Endothelial cell of umbilical vein (primary cell): ENCODE measurements at regions not wholly inside any gene's neighbourhood (a gene's known extent, or its start where the extent isn't known, plus 50 kb on each side); places are given as distances from the start of the nearest gene placed in this dataset.

Experiments
- BruUV-seq: library from RNA; stranded (reverse); fragments of 400-500 nt; replicated peaks from 2 replicates; lab custom pipeline; 2021; lab: Mats Ljungman, UMichigan
- CTCF ChIA-PET: fragments of 300-600, 350-600 bp; sonication (Branson Sonifier 250); formaldehyde crosslinking; loops from one replicate; lab custom pipeline; 2021; ENCODE audit warnings: antibody characterized with exemption, inconsistent platforms; lab: Charles Lee
- POLR2A ChIA-PET: fragments of 300-600, 350-600 bp; sonication (Branson Sonifier 250); formaldehyde crosslinking; loops from one replicate; lab custom pipeline; 2021; ENCODE audit warnings: antibody characterized with exemption, inconsistent platforms; lab: Charles Lee
- DNase-seq: peaks from one replicate; pipeline ENCODE4 v3.0.0-alpha.2; 2011; ENCODE audit warnings: low read depth, low spot score
- FAIRE-seq: peaks from 2 replicates; lab custom pipeline; 2011; peaks lifted over from hg19 to GRCh38; lab: Jason Lieb, UNC
- H2AFZ ChIP-seq: 2 replicates; pipeline ENCODE4 v1.6.0; 2012; ENCODE audit warnings: low read depth, low read length, control low read depth, inconsistent platforms
- H3K27ac ChIP-seq: 2 replicates; pipeline ENCODE4 v1.5.1; 2011; ENCODE audit warnings: low read depth, mild to moderate bottlenecking, control low read depth, low read length, moderate library complexity; ENCODE audit not compliant: insufficient read depth
- H3K27me3 ChIP-seq, 2 experiments: 2 replicates each; pipeline versions ENCODE4 v1.6.0 to v1.6.1; 2011; ENCODE audit warnings: low read length in 2 of 2, mixed read lengths in 1 of 2; ENCODE audit not compliant: control insufficient read depth in 2 of 2, insufficient read depth in 2 of 2
- H3K36me3 ChIP-seq, 2 experiments: 2 replicates in 1 of 2; 3 replicates in 1 of 2; pipeline ENCODE4 v1.5.1; 2011; ENCODE audit warnings: low read length in 2 of 2, mild to moderate bottlenecking in 1 of 2, moderate library complexity in 1 of 2; ENCODE audit not compliant: control insufficient read depth in 2 of 2, insufficient read depth in 2 of 2; ENCODE audit errors: extremely low read depth in 1 of 2
- H3K4me1 ChIP-seq: 3 replicates; pipeline ENCODE4 v1.5.1; 2011; ENCODE audit warnings: mild to moderate bottlenecking, low read length; ENCODE audit not compliant: control insufficient read depth, insufficient read depth; ENCODE audit errors: extremely low read depth
- H3K4me2 ChIP-seq: 2 replicates; pipeline ENCODE4 v1.6.1; 2011; ENCODE audit warnings: low read length, control low read depth, mixed read lengths; ENCODE audit not compliant: insufficient read depth
- H3K4me3 ChIP-seq, 3 experiments: fragments of 200-600 bp in 1 of 3; sonication (generic), shearing (Covaris generic) in 1 of 3; replicated peaks in 1 of 3; 2 replicates each; pipeline ENCODE4 v1.5.1; 2011 to 2016; ENCODE audit warnings: control low read depth in 3 of 3, low read length in 3 of 3, mild to moderate bottlenecking in 2 of 3, inconsistent platforms in 1 of 3, low read depth in 1 of 3, moderate library complexity in 1 of 3; ENCODE audit not compliant: insufficient read depth in 1 of 3
- H3K79me2 ChIP-seq: 2 replicates; pipeline ENCODE4 v1.6.0; 2012; ENCODE audit warnings: low read length, inconsistent platforms; ENCODE audit not compliant: control insufficient read depth, insufficient read depth
- H3K9ac ChIP-seq: replicated peaks from 2 replicates; pipeline ENCODE3; 2011; ENCODE audit warnings: low read length, control low read depth; ENCODE audit not compliant: insufficient read depth; ENCODE audit errors: extremely low read depth
- H3K9me1 ChIP-seq: replicated peaks from 3 replicates; pipeline ENCODE4 v1.6.0; 2011; ENCODE audit warnings: mild to moderate bottlenecking, low read length; ENCODE audit not compliant: control insufficient read depth, insufficient read depth; ENCODE audit errors: extremely low read depth
- H3K9me3 ChIP-seq: replicated peaks from 2 replicates; pipeline ENCODE4 v1.5.1; 2012; ENCODE audit warnings: low read length, inconsistent platforms; ENCODE audit not compliant: control insufficient read depth, insufficient read depth
- H4K20me1 ChIP-seq: replicated peaks from 2 replicates; pipeline ENCODE3; 2011; ENCODE audit warnings: mild to moderate bottlenecking, low read length; ENCODE audit not compliant: control insufficient read depth, insufficient read depth; ENCODE audit errors: extremely low read depth
- EZH2 ChIP-seq: IDR thresholded peaks from 2 replicates; pipeline ENCODE4 v1.6.1; 2012; ENCODE audit warnings: borderline replicate concordance, low read depth, mild to moderate bottlenecking, moderate library complexity, low read length, inconsistent platforms; ENCODE audit not compliant: severe bottlenecking
- GATA2 ChIP-seq: IDR thresholded peaks from 2 replicates; pipeline ENCODE4 v1.7.0; 2011; ENCODE audit warnings: low read depth, mild to moderate bottlenecking, moderate library complexity, mixed read lengths, low read length; ENCODE audit not compliant: insufficient read length, insufficient read depth
- JUN ChIP-seq: IDR thresholded peaks from 2 replicates; pipeline ENCODE4 v1.6.1; 2011; ENCODE audit warnings: borderline replicate concordance, low read depth; ENCODE audit not compliant: insufficient read length, insufficient read depth
- MYC ChIP-seq: IDR thresholded peaks from one replicate; pipeline ENCODE4 v1.6.1; 2011; ENCODE audit warnings: mild to moderate bottlenecking, low read depth, low read length
- POLR2A ChIP-seq: IDR thresholded peaks from 2 replicates; pipeline ENCODE4 v1.6.1; 2012; ENCODE audit warnings: low read depth, mild to moderate bottlenecking, control low read depth, low read length
- POLR2AphosphoS5 ChIP-seq: IDR thresholded peaks from 2 replicates; pipeline ENCODE4 v1.6.1; 2012; ENCODE audit warnings: low read depth, mild to moderate bottlenecking, control low read depth, low read length, moderate library complexity; ENCODE audit not compliant: insufficient read depth
- dilution Hi-C: fragments of 300-500 bp; cut with MboI; formaldehyde crosslinking; loops from one replicate; pipeline ENCODE4 v1.15.0; 2019; ENCODE audit warnings: low sequenced_read_pairs; ENCODE audit not compliant: extremely low pct_ligation_motif_present
- intact Hi-C: fragments of 100-400 bp; cut with micrococcal nuclease; formaldehyde crosslinking; loops from one replicate; pipeline ENCODE4 v1.10.0; 2022
- TF ChIP-seq, protein P1 (sequence below), 2 donors: IDR thresholded peaks; 1 replicate in 1 of 2; 2 replicates in 1 of 2; pipeline ENCODE4 v1.5.1; 2011; ENCODE audit warnings: low read length in 2 of 2, mild to moderate bottlenecking in 2 of 2, moderate library complexity in 2 of 2, control low read depth in 1 of 2, inconsistent platforms in 1 of 2, low read depth in 1 of 2; ENCODE audit not compliant: insufficient read depth in 1 of 2; ENCODE audit errors: extremely low read depth in 1 of 2

DNA sequence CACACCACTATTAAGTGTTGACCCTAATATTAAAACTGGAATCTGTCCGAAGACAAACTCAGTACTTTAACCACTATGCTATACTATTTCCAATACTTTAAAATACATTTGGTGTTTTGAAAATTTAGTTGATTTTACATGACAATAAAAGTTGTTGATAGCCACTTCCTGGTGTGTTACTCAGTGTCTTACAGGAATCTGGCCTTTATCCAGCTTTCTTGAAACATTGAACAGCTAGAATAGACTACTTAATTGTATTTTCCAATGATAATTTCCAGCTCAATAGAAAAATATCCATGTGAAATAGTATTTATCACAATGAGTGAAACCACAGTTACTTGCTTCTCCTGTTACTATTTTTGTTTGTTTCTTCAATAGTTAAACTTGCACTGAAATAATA lies 369.6 kb upstream of the ADGRL4 start:
- Histone ChIP-seq H3K79me2 (no peaks in the 10 kb centered on the region), H3K36me3 (no peaks in the 10 kb centered on the region), H3K4me1 (peaks cover 6% of the 10 kb centered on the region), H3K4me3 (no peak overlapping the region), H3K9ac (no peak overlapping the region), H2AFZ (no peak overlapping the region), H3K9me3 (no peaks in the 10 kb centered on the region), H3K27ac (no peak overlapping the region), H3K9me1 (no peaks in the 10 kb centered on the region), H3K4me2 (no peak overlapping the region), H4K20me1 (no peaks in the 10 kb centered on the region), H3K27me3 (no peaks in the 10 kb centered on the region)
- ChIA-PET CTCF (no interaction called here), POLR2A (no interaction called here)
- peak; percentile 35 for FAIRE-seq
- dilution Hi-C loops (no loop called here), intact Hi-C loops (no loop called here)
- TF ChIP-seq POLR2A = no peak
- no peak for TF ChIP-seq JUN
- no peak for TF ChIP-seq MYC
- TF ChIP-seq GATA2 = no peak
- TF ChIP-seq, protein P1, sequence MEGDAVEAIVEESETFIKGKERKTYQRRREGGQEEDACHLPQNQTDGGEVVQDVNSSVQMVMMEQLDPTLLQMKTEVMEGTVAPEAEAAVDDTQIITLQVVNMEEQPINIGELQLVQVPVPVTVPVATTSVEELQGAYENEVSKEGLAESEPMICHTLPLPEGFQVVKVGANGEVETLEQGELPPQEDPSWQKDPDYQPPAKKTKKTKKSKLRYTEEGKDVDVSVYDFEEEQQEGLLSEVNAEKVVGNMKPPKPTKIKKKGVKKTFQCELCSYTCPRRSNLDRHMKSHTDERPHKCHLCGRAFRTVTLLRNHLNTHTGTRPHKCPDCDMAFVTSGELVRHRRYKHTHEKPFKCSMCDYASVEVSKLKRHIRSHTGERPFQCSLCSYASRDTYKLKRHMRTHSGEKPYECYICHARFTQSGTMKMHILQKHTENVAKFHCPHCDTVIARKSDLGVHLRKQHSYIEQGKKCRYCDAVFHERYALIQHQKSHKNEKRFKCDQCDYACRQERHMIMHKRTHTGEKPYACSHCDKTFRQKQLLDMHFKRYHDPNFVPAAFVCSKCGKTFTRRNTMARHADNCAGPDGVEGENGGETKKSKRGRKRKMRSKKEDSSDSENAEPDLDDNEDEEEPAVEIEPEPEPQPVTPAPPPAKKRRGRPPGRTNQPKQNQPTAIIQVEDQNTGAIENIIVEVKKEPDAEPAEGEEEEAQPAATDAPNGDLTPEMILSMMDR (IDR thresholded peaks at IDR 0.05; ENCODE audit: extremely low read depth in 1 of 2, insufficient read depth in 1 of 2, low read depth in 1 of 2, low read length in 2 of 2) = no peak
- peak; percentile 39 for DNase-seq
- no TSS peak for BruUV-seq

DNA sequence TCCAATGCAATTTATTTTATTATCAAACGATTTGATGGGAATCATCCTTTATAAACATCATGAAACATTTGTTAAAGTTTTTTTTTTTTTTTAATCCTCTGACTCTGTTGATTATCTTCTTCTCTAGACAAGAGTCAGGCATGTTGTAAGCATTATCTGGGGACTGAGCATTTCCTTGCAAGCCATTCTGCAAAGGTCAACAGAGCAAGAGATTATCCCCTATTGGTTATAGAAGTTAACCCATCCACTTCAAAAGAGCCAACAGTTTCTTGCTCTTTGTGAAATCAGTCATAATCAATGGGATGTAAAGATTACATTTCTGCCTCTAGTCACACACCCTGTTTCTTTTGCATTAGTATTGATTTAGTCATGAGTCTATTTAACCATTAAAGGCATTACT lies 368.8 kb upstream of the ADGRL4 start:
- no peak overlapping the region for H3K27ac ChIP-seq
- TF ChIP-seq POLR2AphosphoS5 = no peak
- TF ChIP-seq EZH2 = no peak
- TF ChIP-seq, protein P1 (IDR thresholded peaks at IDR 0.05; ENCODE audit: extremely low read depth in 1 of 2, insufficient read depth in 1 of 2, low read depth in 1 of 2, low read length in 2 of 2) = no peak
- H3K4me2 ChIP-seq = no peak overlapping the region
- H4K20me1 ChIP-seq = no peaks in the 10 kb centered on the region
- peaks cover 6% of the 10 kb centered on the region for H3K4me1 ChIP-seq
- FAIRE-seq (no peak), DNase-seq (no peak)
- no peaks in the 10 kb centered on the region for H3K79me2 ChIP-seq
- no peak overlapping the region for H3K9ac ChIP-seq
- no peak overlapping the region for H2AFZ ChIP-seq
- POLR2A ChIA-PET = no interaction called here
- CTCF ChIA-PET = no interaction called here
- BruUV-seq = no TSS peak
- H3K9me1 ChIP-seq = no peaks in the 10 kb centered on the region
- H3K4me3 ChIP-seq = no peak overlapping the region
- dilution Hi-C loops (no loop called here), intact Hi-C loops (no loop called here)
- no peaks in the 10 kb centered on the region for H3K9me3 ChIP-seq
- no peaks in the 10 kb centered on the region for H3K27me3 ChIP-seq
- H3K36me3 ChIP-seq = no peaks in the 10 kb centered on the region
